Naive thymus-derived CD4-positive, alpha-beta T cell (primary cell): ENCODE measurements at regions not wholly inside any gene's neighbourhood (a gene's known extent, or its start where the extent isn't known, plus 50 kb on each side); places are given as distances from the start of the nearest gene placed in this dataset.

ENCODE experiments used
- ATAC-seq: fragments of 150-1000 bp; cut with Tn5 transposase; 2 replicates; pipeline ENCODE4 v1.10.0; 2021; ENCODE audit warnings: mild to moderate bottlenecking, moderate library complexity
- CTCF ChIA-PET: fragments of 350-600 bp; sonication (Branson Sonifier 250); formaldehyde crosslinking; loops from one replicate; lab custom pipeline; 2021; ENCODE audit warnings: antibody characterized with exemption; lab: Charles Lee
- POLR2A ChIA-PET: fragments of 350-600 bp; sonication (Branson Sonifier 250); formaldehyde crosslinking; loops from one replicate; lab custom pipeline; 2021; ENCODE audit warnings: antibody characterized with exemption, inconsistent platforms; lab: Charles Lee
- DNase-seq, 9 donors: peaks; one replicate each; pipeline versions ENCODE4 v3.0.0 to v3.0.0-alpha.2; 2020 to 2022; ENCODE audit warnings: mixed read lengths in 1 of 9
- H3K27ac ChIP-seq: one replicate; pipeline ENCODE4 v1.7.0; 2013; ENCODE audit warnings: mild to moderate bottlenecking, low read depth, low read length, moderate library complexity
- H3K27me3 ChIP-seq, 2 donors: one replicate each; pipeline ENCODE4 v1.7.0; 2013; ENCODE audit warnings: low read length in 2 of 2, mild to moderate bottlenecking in 2 of 2, moderate library complexity in 2 of 2; ENCODE audit not compliant: control insufficient read depth in 2 of 2, insufficient read depth in 2 of 2
- H3K36me3 ChIP-seq, 3 experiments: 1 replicate in 2 of 3; 2 replicates in 1 of 3; pipeline ENCODE4 v1.7.0; 2013; ENCODE audit warnings: low read length in 3 of 3, mild to moderate bottlenecking in 3 of 3, moderate library complexity in 1 of 3; ENCODE audit not compliant: insufficient read depth in 3 of 3, control insufficient read depth in 2 of 3
- H3K4me1 ChIP-seq, 2 donors: one replicate each; pipeline ENCODE4 v1.7.0; 2013; ENCODE audit warnings: low read length in 2 of 2, mild to moderate bottlenecking in 2 of 2, moderate library complexity in 1 of 2; ENCODE audit not compliant: control insufficient read depth in 2 of 2, insufficient read depth in 2 of 2
- H3K4me3 ChIP-seq: 2 replicates; pipeline ENCODE4 v1.7.0; 2013; ENCODE audit warnings: mild to moderate bottlenecking, low read length
- H3K9me3 ChIP-seq, 3 experiments: 1 replicate in 2 of 3; 2 replicates in 1 of 3; pipeline ENCODE4 v1.7.0; 2013; ENCODE audit warnings: low read length in 3 of 3; ENCODE audit not compliant: control insufficient read depth in 2 of 3
- H3K27ac Mint-ChIP-seq, 9 donors: one replicate each; pipeline ENCODE4 v1.8.0; 2020 to 2022; ENCODE audit warnings: mixed read lengths in 9 of 9, mild to moderate bottlenecking in 8 of 9, moderate library complexity in 5 of 9, inconsistent platforms in 2 of 9
- H3K27me3 Mint-ChIP-seq, 5 donors: one replicate each; pipeline ENCODE4 v1.8.0; 2021 to 2022; ENCODE audit warnings: mixed read lengths in 5 of 5, mild to moderate bottlenecking in 1 of 5
- H3K36me3 Mint-ChIP-seq, 5 donors: one replicate each; pipeline ENCODE4 v1.8.0; 2020 to 2022; ENCODE audit warnings: mixed read lengths in 5 of 5, mild to moderate bottlenecking in 3 of 5, inconsistent platforms in 1 of 5
- H3K4me1 Mint-ChIP-seq, 7 donors: one replicate each; pipeline ENCODE4 v1.8.0; 2020 to 2022; ENCODE audit warnings: mixed read lengths in 7 of 7, mild to moderate bottlenecking in 3 of 7, inconsistent platforms in 1 of 7
- H3K4me3 Mint-ChIP-seq, 10 donors: one replicate each; pipeline ENCODE4 v1.8.0; 2020 to 2022; ENCODE audit warnings: mild to moderate bottlenecking in 10 of 10, mixed read lengths in 10 of 10, moderate library complexity in 6 of 10, inconsistent platforms in 2 of 10
- H3K9me3 Mint-ChIP-seq, 11 donors: one replicate each; pipeline ENCODE4 v1.8.0; 2020 to 2022; ENCODE audit warnings: mixed read lengths in 11 of 11, mild to moderate bottlenecking in 4 of 11, inconsistent platforms in 1 of 11, moderate library complexity in 1 of 11
- intact Hi-C, 2 donors: fragments of 100-400 bp; cut with micrococcal nuclease; formaldehyde crosslinking; loops; one replicate each; pipeline ENCODE4 v1.15.1; 2023

DNA sequence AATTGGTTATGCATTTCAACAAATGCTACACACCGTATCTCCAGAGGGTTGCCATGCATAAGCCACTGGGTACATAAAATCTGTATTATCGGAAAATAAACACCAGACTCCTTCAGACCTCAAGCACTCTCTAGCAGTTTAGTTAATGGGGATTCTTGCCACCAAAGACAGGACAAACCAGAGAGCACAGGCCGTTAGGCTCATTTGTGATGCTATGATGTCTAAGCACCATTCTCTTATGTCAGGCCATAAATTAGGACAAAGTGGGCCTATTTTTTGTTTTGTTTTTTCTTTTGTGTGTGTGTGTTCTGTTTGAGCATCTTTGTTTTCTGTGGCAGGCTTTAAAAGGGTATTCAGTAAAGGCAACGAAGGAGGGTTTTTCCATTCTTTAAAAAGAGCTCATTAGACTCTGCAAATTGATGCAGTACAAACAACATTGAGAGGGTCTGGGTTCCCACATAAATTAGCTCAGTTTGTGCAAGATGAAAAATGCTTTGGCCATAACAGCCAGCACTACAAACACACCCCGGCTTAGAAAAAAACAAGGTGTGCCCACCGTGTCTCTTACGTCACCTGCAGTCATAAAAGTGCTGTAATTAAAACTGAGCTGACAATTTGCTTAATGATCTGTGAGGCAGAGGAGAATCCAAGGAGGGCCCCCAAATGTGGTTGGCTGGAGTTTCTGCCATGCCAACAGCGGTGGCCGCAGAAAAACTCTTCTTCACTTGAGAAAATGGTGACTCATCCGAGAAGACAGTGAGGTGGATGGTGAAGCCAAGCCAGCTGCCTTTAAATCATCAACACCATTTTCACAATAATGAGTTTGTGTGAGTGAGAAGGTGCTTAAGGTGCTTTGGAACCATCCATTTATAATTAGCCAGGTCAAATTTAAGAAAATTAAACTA is 297.9 kb downstream of the GATA3 start:
- ChIA-PET CTCF (interaction anchor here (0.6 to 0.7 kb wide), 2 partner anchors 89 to 1157 kb away, joined by 3 to 4 read pairs; no protein-coding TSS in a partner anchor), POLR2A (interaction anchor here (0.5 kb wide), 1 partner anchor 243 kb away, joined by 3 read pairs; no protein-coding TSS in a partner anchor)
- H3K4me1 Mint-ChIP-seq: peaks cover 0 to 1% (median 0%) of the 10 kb centered on the region in 7 donors

DNA sequence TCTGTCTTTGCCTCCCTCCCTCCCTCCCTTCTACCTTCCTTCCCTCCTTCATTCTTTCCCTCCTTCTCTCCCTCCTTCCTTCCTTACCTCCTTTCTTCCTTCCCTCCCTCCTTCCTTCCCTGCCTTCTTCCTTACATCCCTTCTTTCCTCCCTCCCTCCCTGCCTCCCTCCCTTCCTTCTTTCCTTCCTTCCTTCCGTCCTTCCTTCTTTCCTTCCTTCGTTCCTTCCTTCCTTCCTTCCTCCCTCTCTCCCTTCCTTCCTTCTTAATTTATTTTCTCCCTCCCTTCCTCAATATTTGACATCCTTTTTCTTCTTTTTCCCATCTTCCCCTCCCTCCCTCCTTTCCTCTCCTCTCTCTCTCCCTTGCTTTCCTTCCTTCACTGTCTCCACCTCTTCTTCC is 301.8 kb downstream of the GATA3 start:
- H3K27me3 Mint-ChIP-seq: peaks cover 0 to 26% (median 0%) of the 10 kb centered on the region in 5 donors
- ATAC-seq (no peak), DNase-seq (no peak)
- peaks cover 0 to 9% (median 0%) of the 10 kb centered on the region in 11 donors for H3K9me3 Mint-ChIP-seq
- Histone ChIP-seq H3K9me3 (no peaks in the 10 kb centered on the region), H3K27me3 (no peaks in the 10 kb centered on the region), H3K27ac (no peak overlapping the region), H3K4me3 (no peak overlapping the region), H3K4me1 (peaks cover 0 to 13% of the 10 kb centered on the region in 2 donors), H3K36me3 (no peaks in the 10 kb centered on the region)
- ChIA-PET CTCF (no interaction called here), POLR2A (no interaction called here)
- H3K4me3 Mint-ChIP-seq: no peak overlapping the region
- peak overlapping the region in 1 of 9 donors; percentile 24 for H3K27ac Mint-ChIP-seq
- H3K4me1 Mint-ChIP-seq: peaks cover 0 to 13% (median 0%) of the 10 kb centered on the region in 7 donors
- intact Hi-C loops: no loop called here
- H3K36me3 Mint-ChIP-seq: peaks cover 0 to 7% (median 0%) of the 10 kb centered on the region in 5 donors

More for the DNA sequence above, 297.9 kb downstream of the GATA3 start:
- Mint-ChIP-seq H3K27me3 (peaks cover 0 to 25% (median 0%) of the 10 kb centered on the region in 5 donors), H3K36me3 (peaks cover 0 to 4% (median 0%) of the 10 kb centered on the region in 5 donors), H3K27ac (no peak overlapping the region), H3K9me3 (peaks cover 0 to 3% (median 0%) of the 10 kb centered on the region in 11 donors), H3K4me3 (no peak overlapping the region)
- Histone ChIP-seq H3K9me3 (no peaks in the 10 kb centered on the region), H3K27ac (no peak overlapping the region), H3K4me3 (no peak overlapping the region), H3K27me3 (no peaks in the 10 kb centered on the region), H3K4me1 (no peaks in the 10 kb centered on the region), H3K36me3 (no peaks in the 10 kb centered on the region)
- intact Hi-C loops: no loop called here
- DNase-seq: no peak
- no peak for ATAC-seq

GRCh38 chr10:8359467-8359866 is 305.0 kb downstream of the GATA3 start:
- H3K27ac Mint-ChIP-seq: no peak overlapping the region
- peaks cover 0 to 12% (median 0%) of the 10 kb centered on the region in 11 donors for H3K9me3 Mint-ChIP-seq
- Histone ChIP-seq H3K9me3 (no peaks in the 10 kb centered on the region), H3K4me3 (no peak overlapping the region), H3K27me3 (no peaks in the 10 kb centered on the region), H3K36me3 (no peaks in the 10 kb centered on the region), H3K4me1 (peaks cover 10 to 21% of the 10 kb centered on the region in 2 donors), H3K27ac (no peak overlapping the region)
- H3K27me3 Mint-ChIP-seq: peaks cover 0 to 21% (median 0%) of the 10 kb centered on the region in 5 donors
- H3K4me1 Mint-ChIP-seq: peaks cover 12 to 38% (median 14%) of the 10 kb centered on the region in 7 donors
- H3K4me3 Mint-ChIP-seq: no peak overlapping the region
- ChIA-PET POLR2A (no interaction called here), CTCF (no interaction called here)
- DNase-seq (no peak), ATAC-seq (no peak)
- H3K36me3 Mint-ChIP-seq: peaks cover 0 to 12% (median 0%) of the 10 kb centered on the region in 5 donors
- intact Hi-C loops: no loop called here

DNA sequence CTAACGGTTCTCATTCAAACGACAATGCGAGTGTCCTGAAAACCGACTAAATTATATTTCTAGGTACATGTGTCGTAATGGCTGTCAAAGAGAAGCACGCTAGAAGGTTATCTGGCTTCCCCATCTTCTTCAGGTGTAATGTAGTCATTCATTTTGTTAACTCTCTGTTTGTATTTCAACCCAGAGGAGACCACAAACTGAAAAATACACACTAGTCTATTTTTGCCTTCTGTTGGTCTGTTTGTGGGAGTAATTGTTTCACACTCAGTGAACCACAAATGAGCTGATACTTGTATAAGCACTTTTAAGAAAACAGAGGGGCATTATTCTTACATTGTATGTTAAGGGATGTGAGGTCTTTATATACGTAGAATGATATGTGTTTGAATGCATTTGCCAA is 305.9 kb downstream of the GATA3 start:
- ATAC-seq (peak; percentile 45), DNase-seq (no peak)
- Histone ChIP-seq H3K9me3 (no peaks in the 10 kb centered on the region), H3K27me3 (no peaks in the 10 kb centered on the region), H3K36me3 (no peaks in the 10 kb centered on the region), H3K27ac (no peak overlapping the region), H3K4me3 (no peak overlapping the region), H3K4me1 (peaks cover 11 to 26% of the 10 kb centered on the region in 2 donors)
- CTCF ChIA-PET: interaction anchor here (0.6 kb wide), 1 partner anchor 88 kb away, joined by 3 read pairs; no protein-coding TSS in a partner anchor
- peaks cover 0 to 15% (median 0%) of the 10 kb centered on the region in 5 donors for H3K27me3 Mint-ChIP-seq
- peak overlapping the region in 1 of 10 donors; percentile 39 for H3K4me3 Mint-ChIP-seq
- H3K9me3 Mint-ChIP-seq: peaks cover 0 to 12% (median 0%) of the 10 kb centered on the region in 11 donors
- H3K27ac Mint-ChIP-seq: peak overlapping the region in 1 of 9 donors; percentile 72
- intact Hi-C loops: loop anchor here in 1 of 2 donors (5.0 kb wide), 1 partner anchor 42 kb away; no protein-coding TSS in a partner anchor
- POLR2A ChIA-PET: no interaction called here
- peaks cover 13 to 40% (median 18%) of the 10 kb centered on the region in 7 donors for H3K4me1 Mint-ChIP-seq
- peaks cover 0 to 12% (median 0%) of the 10 kb centered on the region in 5 donors for H3K36me3 Mint-ChIP-seq

DNA sequence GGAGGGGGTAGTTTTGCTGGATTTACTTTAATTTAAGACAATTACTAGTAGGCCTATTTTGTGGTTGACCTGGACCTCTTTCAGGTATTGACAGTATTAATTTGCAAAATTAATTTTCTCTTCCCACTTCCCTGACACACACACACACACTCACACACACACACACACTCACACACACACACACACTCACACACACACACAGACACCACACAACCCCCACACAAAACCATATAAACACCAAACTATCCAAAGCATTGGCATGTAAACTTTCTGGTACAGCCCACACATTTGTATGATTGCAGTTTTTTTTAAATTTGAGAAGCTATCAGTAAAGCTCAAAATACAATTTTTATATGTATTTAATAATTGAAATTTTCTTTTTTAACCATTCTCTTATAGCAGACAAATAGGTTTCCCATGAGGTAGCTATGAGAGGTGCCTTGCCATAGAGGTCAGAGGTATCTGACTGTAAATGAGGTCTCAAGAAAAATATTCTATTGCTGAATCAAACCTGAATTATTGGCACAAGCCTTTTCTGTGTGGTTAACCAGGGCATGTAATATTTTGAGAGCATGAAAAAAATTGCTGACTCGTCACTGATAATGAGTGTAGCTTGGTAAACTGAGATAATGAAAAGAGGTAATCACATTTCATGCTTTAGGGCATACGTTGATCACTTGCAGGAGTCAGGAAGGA is 306.5 kb downstream of the GATA3 start:
- peak overlapping the region in 1 of 9 donors; percentile 15 for H3K27ac Mint-ChIP-seq
- peaks cover 0 to 12% (median 0%) of the 10 kb centered on the region in 11 donors for H3K9me3 Mint-ChIP-seq
- DNase-seq (no peak), ATAC-seq (no peak)
- ChIA-PET CTCF (no interaction called here), POLR2A (no interaction called here)
- Histone ChIP-seq H3K9me3 (no peaks in the 10 kb centered on the region), H3K4me3 (no peak overlapping the region), H3K36me3 (no peaks in the 10 kb centered on the region), H3K4me1 (peaks cover 12 to 30% of the 10 kb centered on the region in 2 donors), H3K27ac (no peak overlapping the region), H3K27me3 (no peaks in the 10 kb centered on the region)
- intact Hi-C loops: loop anchor here in 1 of 2 donors (5.0 kb wide), 1 partner anchor 41 kb away; no protein-coding TSS in a partner anchor
- H3K4me1 Mint-ChIP-seq: peaks cover 15 to 45% (median 23%) of the 10 kb centered on the region in 7 donors
- H3K27me3 Mint-ChIP-seq: peaks cover 0 to 11% (median 0%) of the 10 kb centered on the region in 5 donors
- H3K36me3 Mint-ChIP-seq: peaks cover 0 to 12% (median 0%) of the 10 kb centered on the region in 5 donors
- H3K4me3 Mint-ChIP-seq: no peak overlapping the region

GRCh38 chr10:8361510-8361844 is 307.0 kb downstream of the GATA3 start:
- Histone ChIP-seq H3K9me3 (no peaks in the 10 kb centered on the region), H3K36me3 (no peaks in the 10 kb centered on the region), H3K27me3 (no peaks in the 10 kb centered on the region), H3K27ac (no peak overlapping the region), H3K4me1 (peaks cover 17 to 34% of the 10 kb centered on the region in 2 donors), H3K4me3 (no peak overlapping the region)
- Mint-ChIP-seq H3K4me3 (no peak overlapping the region), H3K4me1 (peaks cover 15 to 49% (median 28%) of the 10 kb centered on the region in 7 donors), H3K9me3 (peaks cover 0 to 12% (median 0%) of the 10 kb centered on the region in 11 donors), H3K36me3 (peaks cover 0 to 14% (median 0%) of the 10 kb centered on the region in 5 donors), H3K27ac (peak overlapping the region in 2 of 9 donors; percentile 15 to 17), H3K27me3 (peaks cover 0 to 9% (median 0%) of the 10 kb centered on the region in 5 donors)
- ATAC-seq: peak; percentile 8
- CTCF ChIA-PET: no interaction called here
- no peak for DNase-seq
- POLR2A ChIA-PET: interaction anchor here (0.6 kb wide), 1 partner anchor 32 kb away, joined by 3 read pairs; no protein-coding TSS in a partner anchor
- intact Hi-C loops: loop anchor here in 1 of 2 donors (5.0 kb wide), 1 partner anchor 41 kb away; no protein-coding TSS in a partner anchor
